Anterior cingulate cortex (tissue), 58 donors: ENCODE measurements at regions not wholly inside any gene's neighbourhood (a gene's known extent, or its start where the extent isn't known, plus 50 kb on each side); places are given as distances from the start of the nearest gene placed in this dataset.
"Not testable (repeated sequence)": the region's sequence is repeated elsewhere in the genome, so short reads cannot be mapped to it uniquely, and the experiment has no call there.

Source experiments
- DNase-seq, 58 donors: peaks; one replicate each; lab custom pipeline; 2025; lab: John Stamatoyannopoulos, UW

DNA sequence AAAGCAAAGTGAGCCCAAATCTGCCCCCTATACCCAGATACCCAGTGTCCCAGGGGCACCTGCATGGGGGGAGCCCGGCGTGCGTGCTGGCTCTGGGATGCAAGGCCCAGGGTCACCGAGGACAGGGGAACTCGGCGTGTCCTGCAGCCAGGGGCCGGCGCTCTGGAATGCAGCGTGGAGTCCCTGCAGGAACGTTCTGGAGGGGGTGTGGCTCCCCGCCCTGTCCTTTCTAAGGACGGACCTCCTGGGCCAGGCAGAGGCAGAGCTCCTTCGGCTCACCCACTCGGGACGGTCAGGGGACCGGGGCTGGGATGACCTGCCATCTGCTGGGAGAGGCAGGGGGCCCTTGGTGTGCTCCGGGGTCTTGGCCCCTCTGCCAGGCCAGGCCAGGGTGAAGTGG is 1196.8 kb downstream of the BRD1 start:
- no peak for DNase-seq

DNA sequence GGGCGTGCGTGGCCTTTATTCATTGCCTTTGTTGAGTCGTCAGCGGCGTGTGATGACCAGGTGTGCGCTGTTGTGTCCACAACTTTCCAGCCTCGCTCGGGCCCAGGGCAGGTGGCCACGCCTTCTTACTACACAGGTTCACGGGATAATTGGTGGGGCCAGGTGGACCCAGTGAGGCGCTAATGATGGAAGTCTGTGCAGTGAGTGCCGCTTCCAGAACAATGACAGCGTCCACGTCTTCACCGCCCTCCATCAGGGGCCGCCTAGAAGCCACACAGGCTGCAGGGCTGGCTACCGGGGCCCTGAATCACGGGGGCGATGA is 1197.3 kb downstream of the BRD1 start:
- DNase-seq, result no peak

DNA sequence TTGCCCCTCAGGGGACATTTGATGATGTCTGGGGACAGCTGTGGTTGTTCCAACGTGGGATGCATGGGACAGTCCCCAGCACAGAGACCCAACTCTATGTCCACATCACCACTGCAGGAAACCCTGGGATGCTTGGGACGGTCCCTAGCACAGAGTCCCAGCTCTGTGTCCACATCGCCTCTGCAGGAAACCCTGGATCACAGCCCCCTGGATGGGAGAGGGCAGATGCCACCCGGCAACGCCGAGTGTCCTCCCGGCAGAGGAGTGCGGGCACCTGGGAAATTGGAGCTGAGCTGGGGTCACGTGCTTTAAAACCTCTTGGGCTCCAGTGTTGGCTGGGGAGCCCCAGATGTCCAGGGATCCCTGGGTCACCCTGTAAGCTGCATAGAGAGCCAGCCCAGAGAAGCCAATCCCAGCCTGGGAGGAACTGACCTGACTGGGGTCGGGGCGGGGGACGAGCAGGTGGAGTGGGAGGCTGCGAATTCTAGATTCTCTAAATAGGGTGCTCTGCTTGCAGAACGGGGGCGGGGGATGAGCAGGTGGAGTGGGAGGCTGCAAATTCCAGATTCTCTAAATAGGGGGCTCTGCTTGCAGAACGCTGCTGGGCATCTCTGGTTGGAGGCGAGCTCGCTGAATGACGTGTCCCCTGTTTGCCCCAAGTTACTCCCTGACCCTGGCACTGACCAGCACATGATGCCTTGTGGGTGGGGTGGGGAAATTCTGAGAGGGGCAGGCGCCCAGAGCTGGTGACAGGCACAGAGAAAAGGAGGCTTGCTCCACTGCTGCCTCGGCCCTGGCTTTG is 1197.8 kb downstream of the BRD1 start:
- peak in 42 of 58 donors; percentile 19 to 92 (median 60) for DNase-seq

DNA sequence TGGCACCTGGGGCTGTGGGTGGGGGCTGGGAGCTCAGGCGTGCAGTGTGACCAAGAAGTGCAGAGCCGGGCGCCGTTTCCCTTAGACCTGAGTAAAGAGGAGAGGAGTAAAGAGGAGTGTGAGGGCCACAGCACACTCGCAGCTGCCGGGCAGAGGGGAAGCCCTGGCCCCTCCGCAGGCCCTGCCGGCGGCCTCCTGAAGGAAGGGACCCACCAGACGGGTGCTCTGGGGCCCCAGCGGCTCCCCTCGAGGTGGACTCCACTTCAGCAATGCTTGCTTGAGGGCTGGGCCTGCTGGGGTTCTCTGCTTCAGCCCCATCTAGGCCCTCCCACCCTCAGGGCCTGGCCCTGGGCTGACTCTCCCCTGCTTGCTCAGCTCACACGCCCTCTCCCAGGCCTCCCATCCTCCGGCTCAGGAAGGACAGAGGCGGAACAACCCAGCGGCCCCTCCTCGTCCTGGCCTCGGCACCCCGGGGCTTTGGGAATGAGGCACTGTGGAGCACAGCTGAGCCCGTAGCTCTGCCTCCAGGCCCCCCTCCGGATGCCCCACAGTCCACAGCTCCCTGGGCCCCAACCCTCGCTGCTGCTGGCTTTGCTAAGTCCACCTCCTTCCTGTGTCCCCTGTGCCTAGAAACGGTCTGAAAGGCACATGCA is 1198.7 kb downstream of the BRD1 start:
- peak in 2 of 58 donors; percentile 30 to 39 for DNase-seq

DNA sequence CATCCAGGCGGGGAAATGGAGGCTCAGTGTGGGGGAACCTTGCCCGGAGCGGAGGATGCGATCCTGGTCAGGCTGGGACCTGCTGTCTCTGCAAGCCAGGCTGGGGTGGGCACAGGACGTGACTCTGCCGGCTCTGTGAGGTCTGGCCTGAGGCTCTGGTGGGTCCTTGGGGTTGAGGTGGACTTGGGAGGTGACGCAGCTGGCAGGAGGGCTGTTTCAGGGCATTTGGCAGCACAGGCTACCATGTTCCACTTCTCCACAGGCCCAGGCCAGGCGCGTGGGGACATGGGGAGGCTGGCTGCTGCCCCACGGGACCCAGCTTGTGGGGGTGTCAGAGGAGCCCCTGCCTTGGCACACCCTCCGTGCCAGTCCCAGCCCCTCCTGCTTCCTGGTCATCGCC is 1199.7 kb downstream of the BRD1 start:
- DNase-seq, result peak in 1 of 58 donors; percentile 13

DNA sequence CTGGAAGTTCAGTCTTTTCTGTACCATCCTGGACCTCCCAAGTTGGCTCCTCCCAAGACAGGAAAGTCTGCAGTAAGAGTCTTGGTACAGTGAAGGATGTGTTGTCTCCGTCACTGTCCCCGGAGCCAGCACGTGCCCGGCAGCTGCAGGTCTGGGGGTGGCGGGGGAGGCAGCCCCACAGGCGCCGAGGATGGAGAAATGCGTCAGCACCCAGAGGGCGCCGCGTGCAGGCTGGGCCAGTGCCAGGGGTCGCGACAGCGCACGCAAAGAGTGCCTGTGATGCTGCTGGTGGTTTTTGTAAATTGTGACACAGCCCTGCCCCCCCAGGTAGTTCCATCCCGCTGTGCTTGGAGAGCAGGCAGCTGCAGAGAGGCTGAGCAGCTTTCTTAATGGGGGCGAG is 1200.5 kb downstream of the BRD1 start:
- peak in 35 of 58 donors; percentile 14 to 84 (median 41) for DNase-seq

DNA sequence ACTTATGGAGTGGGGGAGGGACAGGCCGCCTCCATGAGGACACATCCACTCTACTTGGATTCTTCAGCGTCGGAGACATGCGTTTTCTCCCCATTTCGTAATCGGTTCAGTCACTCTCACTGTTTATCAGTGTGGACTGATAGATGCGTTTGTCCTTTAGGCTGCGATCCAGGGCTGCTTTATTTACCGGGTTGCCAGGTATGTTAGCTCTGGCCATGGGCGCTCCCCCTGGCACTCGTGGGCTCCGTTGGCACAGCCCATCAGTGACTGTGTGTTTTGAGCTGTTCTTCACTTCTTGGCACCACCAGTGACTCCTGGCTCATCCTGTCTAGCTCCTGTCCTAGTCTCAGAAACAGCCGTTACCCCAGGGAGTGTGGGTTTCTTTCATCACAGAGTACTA is 1203.3 kb downstream of the BRD1 start:
- DNase-seq, result no peak

DNA sequence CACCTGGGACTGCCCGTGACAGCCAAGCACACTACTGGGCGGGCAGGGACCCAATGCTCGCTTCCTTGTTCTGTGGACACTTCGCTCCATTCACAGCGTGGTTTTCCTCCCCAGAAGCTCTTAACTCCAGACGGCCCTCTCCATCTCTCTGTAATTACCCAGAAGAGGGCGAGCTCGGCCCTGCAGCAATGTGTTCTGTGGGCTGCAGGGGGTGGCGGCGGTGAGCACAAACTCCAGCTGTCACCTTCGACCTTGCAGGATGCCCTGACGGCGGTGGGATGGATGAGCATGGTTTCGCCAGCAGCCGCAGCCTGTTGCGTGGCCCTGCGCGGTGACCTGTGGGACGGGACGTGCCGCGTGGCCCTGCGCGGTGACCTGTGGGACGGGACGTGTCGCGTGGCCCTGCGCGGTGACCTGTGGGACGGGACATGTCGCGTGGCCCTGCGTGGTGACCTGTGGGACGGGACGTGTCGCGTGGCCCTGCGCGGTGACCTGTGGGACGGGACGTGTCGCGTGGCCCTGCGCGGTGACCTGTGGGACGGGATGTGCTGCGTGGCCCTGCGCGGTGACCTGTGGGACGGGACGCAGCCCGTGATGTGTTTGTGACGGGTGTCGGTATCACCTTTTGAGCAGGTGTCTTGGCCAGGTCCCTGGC is 1204.7 kb downstream of the BRD1 start:
- DNase-seq, result no peak

DNA sequence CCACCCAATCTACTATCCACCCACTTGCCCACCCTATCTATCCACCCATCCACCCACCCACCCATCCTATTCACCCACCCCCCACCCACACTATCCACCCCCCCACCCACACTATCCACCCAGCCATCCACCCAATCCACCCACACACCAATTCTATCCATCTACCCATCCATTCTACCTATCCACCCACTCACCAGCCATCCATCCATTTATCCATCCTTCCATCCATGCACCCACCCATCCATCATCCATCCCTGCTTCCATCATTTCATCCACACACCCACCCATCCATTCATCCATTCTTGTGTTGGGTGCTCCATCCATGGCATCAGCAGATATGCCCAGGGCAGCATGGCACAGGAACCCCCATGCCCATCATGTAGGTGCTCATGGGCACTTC is 1206.6 kb downstream of the BRD1 start:
- no peak for DNase-seq

DNA sequence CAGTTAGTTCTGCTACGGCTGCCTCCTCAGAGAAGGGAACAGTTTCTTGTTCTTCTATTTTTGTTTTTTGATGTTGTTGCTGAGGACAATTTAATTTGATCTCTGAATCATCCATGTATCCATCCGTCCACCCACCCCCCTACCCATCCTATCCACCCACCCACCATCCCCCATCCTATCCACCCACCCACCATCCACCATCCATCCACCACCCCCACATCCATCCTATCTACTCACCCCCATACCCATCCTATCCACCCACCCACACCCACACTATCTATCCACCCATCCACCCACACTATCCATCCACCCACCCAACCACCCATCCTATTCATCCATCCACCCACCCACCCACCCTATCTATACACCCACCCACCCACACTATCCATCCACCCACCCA is 1207.2 kb downstream of the BRD1 start:
- DNase-seq, result not testable (repeated sequence)

DNA sequence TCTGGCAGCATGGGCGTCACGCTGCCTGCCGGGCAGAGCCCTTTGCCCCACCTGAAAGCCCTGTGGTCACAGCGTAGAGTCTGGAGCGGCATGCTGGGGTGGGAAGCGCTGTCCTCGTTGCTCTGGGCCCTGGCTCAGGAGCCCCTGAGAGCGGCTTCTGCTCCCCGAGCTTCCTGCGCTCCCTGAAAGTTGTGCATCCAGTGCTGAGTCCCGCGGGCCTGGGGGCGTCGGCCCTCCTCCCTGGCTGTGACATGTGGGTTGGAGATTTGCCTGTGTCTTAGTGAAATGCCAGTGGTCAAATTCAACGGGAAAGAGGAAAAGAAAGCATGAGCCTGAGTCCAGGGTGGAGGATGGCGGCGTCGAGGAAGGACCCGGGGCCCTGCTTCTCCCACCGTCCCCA is 1208.0 kb downstream of the BRD1 start:
- DNase-seq, result no peak

DNA sequence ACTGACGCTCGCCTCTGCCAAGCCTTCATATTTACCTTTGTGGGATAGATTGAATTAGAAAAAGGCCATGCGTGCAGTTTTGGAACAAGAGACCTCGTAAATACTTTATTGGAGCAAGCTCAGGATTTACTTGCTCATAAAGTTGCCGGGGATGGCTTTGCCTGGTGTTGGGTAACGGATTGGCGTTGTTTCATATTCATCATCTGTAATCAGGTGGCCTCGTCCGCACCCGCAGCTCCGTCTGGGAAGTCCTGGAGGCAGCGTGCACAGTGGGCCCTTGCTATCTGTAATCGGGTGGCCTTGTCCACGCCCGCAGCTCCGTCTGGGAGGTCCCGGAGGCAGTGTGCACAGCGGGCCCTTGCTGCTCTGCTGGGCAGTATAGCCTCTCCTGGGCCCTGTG is 1209.3 kb downstream of the BRD1 start:
- no peak for DNase-seq

DNA sequence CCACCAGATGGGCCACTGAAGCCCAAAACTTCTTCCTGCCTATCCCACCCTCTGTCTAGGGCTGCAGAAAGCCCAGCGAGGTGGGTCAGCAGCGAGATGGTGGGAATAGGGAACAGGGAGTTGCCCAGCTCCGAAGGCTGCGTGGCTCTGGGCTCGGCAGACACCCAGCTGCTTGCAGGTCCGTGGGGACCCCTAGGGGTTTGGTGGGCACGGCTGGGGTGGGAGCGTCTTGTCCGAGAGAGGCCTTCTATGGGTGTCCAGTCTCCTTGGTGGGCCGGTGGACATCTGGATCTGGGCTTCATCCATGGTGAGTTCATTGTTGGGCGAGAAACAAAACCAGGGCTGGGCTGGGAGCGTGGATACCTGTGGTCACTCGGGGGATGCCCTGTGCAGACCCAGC is 1211.0 kb downstream of the BRD1 start:
- no peak for DNase-seq

DNA sequence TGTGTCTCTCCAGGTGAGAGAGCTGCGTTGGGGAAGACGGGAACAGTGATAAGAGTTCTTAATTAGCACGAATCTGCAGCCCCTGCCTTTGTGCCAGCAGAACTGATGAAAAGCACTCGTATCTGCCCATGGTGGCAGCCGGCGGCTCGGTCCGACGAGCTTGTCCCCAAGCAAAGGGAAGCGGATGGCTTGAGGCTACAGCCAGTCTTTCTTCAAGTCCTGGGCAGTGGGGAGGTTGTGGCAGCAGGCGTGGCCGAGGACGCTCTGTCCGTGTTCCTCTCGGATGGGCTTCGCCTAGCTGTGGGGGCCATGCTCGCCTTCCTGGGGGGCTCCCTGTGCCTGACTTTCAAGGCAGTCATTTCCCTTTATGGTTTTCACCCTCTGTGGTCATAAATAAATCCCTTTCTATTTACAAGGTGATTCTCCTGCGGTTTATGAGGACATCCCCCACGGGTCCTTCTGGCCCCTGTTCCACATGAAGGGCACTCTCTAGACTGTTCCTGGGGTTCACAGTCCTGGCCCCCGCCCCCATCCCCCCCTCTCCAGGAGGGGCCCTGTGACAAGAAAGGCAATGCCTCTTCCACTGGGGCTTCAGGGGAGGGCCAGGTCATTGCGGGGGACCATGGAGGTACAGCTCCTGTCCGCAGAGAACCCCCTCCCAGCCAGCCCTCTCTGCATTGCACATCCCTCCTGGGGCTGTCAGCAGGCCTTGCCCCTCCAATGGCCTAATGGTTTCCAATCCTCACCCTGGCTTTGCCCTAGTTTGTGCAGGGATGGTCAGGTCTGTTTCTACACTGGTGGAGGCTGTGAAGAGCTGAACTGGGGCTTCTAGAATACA is 1212.3 kb downstream of the BRD1 start:
- DNase-seq, result no peak

DNA sequence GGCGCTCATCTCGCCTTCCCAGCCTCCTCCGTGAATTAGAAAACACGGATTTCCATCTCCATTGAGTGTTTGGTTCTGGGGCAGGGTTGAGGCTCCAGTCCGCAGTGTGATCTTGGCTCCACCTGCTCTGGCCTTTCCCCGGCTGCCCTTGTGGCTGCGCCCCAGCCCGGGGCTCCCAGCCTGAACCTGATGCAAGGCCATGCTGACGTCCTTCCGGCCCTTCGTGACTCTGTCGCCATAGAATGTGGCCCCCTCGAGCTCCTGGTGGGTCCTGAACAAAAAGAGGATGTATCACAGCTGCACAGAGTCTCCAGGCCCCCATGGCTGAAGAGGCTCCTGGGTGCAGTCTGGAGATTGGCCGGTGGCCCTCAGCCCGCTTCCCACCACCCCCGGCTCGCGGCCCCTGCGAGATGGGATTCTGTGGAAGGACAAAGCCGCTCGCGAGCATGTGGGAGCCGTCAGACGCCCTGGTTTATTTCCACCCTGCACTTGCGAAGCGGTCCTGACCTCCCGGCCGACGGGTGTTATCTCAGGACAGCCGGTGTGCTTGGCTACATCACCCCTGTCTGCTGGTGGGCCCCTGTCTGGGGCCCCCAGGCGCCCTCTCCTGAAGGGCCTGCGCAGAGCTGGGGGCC is 1214.0 kb downstream of the BRD1 start:
- DNase-seq, result no peak

DNA sequence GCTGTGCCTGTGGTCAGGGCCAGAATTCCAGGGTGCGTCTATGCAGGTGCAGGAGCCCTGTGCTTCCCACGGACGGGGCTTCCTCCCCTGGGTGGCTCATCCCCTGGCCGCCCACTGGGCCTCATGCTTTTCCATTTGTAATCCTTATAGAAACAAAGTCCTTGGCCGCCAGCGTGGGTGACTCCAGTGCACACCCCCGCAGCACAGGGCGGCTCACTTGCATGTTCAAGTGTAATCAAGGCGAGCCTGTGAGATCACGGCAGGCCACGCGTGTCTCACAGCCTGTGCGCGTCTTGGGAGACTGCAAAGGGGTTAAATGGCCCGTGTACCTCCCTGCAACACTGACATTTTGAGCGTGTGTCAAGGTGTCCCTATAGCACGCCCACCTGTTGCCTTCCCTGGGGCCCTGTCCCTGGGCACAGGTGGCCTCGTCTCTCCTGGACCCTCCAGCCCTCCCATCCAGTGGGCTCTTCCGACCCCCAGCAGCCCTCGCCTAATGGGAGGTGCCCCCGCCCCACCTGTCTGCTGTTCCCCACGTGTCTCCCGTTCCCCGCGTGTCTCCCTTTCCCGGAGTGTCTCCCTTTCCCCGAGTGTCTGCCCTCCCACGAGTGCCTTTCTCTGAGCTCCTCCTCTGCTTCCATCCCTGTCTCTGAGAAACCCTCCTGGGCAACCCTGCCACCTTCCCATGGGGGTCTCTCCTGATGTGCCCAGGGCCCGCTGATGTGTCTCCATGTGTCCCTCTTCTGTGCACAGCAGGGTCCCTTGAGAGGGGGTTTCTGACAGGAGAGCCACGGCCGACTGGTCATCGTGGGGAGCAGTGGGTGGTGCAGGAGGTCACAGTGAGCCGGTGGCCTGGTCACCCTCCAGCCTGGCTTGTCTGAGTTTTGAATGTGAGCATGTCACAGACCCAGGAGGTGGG is 1215.3 kb downstream of the BRD1 start:
- no peak for DNase-seq

DNA sequence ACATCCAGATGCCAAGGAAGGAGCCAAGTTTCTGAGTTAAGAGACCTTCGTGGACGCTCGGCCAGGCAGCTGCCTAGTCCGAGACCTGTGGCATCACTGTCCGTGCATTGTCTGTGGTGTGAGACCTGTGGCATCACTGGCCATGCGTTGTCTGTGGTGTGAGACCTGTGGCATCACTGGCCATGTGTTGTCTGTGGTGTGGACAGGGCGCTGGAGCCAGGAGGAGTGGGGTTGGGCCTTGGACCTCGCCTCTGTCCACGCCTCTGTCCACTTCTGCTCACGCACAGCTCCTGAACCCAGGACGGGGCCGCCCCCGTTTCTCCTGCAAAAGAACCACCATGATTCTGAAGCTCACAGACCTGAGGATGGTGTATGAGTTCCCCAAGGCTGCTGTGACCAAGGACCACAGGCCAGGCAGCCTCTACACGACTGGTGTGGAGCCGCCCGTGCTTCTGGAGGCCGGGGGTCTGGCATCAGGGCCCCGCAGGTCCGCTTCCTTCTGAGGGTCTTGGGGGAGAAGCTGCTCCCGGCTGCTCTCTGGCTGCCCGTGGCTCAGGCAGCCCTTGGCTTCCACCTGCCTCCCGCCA is 1218.3 kb downstream of the BRD1 start:
- no peak for DNase-seq

DNA sequence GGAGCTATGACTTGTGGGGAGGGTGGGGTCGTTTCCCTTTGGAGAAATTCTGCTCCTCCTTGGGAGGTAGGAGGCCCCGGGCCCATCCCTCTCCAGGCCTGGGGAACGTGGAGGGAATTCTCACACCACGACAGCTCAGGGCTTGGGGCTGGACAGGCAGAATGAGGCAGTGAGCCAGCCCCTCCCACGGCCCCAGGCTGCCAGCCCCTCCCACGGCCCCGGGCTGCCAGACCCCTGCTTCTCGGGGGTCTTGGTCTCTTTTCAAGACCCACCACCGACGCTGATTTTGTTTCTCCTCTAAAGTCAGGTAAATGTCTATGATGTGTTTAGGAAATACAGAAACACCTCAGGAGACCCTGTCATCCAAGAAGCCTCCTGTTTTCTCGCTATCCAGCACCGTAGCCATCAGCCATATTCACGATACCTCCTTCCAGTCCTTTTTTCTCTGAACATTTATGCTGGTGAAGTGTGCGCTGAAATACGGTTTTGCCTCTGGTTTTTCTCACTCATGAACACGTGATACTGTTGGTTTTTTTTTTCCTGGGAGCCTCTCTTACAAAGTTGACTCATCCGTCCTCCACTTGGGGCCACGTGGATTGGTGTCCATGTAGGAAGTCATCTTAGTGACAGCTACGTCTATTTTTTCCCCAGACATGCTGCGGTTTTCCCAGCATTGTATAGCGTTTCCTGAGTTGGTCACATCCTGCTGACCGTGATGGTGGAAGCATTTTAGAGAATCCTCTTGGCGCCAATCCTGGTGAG is 1219.6 kb downstream of the BRD1 start:
- DNase-seq, result peak in 10 of 58 donors; percentile 12 to 42 (median 28)
